ENCODE measurements at regions not wholly inside any gene's neighbourhood (a gene's known extent, or its start where the extent isn't known, plus 50 kb on each side); places are given as distances from the start of the nearest gene placed in this dataset.

DNA sequence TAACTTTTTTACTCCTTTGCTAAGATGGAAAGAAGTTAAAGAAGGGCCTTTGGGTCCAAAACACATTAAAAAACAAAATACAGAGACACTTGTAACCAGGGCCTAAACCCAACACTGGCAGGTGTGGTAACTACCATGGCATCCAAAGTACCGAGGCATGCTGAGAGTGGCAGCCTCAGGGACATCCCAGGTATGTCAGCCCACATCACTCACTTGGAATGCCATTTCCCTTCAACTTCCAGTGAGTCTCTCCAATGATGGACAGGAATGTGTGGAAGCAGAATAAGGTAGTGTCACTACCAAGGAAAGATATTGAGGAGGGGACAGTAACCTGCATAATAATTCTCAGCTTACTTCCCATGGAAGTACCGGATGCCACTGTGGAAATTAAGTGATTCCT lies 79.5 kb upstream of the SCOC start:
- TF ChIP-seq POLR2A (IDR thresholded peaks at IDR 0.05; ENCODE audit: borderline replicate concordance, extremely low read depth, insufficient read depth, insufficient read length) (no peak), ZNF274 (IDR thresholded peaks at IDR 0.05; ENCODE audit: low read depth, low read length) (no peak), CTCF (IDR thresholded peaks at IDR 0.05 in 2 of 3, conservative IDR thresholded peaks at IDR 0.05 in 1 of 3; ENCODE audit: borderline replicate concordance in 1 of 3, insufficient read depth in 1 of 3, low read depth in 2 of 3, low read length in 2 of 3) (no peak), YY1 (IDR thresholded peaks at IDR 0.05; ENCODE audit: extremely low read depth, insufficient replicate concordance, low read depth, low read length) (no peak), TCF7L2 (IDR thresholded peaks at IDR 0.05; ENCODE audit: borderline replicate concordance, extremely low read depth, insufficient read depth, insufficient read length) (no peak), EZH2phosphoT487 (IDR thresholded peaks at IDR 0.05; ENCODE audit: borderline replicate concordance) (no peak), EGR1 (IDR thresholded peaks at IDR 0.05; ENCODE audit: low read depth) (no peak), POLR2AphosphoS5 (IDR thresholded peaks at IDR 0.05; ENCODE audit: low read depth, low read length) (no peak), EZH2 (IDR thresholded peaks at IDR 0.05) (no peak)
- TF ChIP-seq, protein P1, sequence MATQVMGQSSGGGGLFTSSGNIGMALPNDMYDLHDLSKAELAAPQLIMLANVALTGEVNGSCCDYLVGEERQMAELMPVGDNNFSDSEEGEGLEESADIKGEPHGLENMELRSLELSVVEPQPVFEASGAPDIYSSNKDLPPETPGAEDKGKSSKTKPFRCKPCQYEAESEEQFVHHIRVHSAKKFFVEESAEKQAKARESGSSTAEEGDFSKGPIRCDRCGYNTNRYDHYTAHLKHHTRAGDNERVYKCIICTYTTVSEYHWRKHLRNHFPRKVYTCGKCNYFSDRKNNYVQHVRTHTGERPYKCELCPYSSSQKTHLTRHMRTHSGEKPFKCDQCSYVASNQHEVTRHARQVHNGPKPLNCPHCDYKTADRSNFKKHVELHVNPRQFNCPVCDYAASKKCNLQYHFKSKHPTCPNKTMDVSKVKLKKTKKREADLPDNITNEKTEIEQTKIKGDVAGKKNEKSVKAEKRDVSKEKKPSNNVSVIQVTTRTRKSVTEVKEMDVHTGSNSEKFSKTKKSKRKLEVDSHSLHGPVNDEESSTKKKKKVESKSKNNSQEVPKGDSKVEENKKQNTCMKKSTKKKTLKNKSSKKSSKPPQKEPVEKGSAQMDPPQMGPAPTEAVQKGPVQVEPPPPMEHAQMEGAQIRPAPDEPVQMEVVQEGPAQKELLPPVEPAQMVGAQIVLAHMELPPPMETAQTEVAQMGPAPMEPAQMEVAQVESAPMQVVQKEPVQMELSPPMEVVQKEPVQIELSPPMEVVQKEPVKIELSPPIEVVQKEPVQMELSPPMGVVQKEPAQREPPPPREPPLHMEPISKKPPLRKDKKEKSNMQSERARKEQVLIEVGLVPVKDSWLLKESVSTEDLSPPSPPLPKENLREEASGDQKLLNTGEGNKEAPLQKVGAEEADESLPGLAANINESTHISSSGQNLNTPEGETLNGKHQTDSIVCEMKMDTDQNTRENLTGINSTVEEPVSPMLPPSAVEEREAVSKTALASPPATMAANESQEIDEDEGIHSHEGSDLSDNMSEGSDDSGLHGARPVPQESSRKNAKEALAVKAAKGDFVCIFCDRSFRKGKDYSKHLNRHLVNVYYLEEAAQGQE (IDR thresholded peaks at IDR 0.05; ENCODE audit: low read depth) = no peak

Data from HCT116 (cell line).